ENCODE measurements at regions not wholly inside any gene's neighbourhood (a gene's known extent, or its start where the extent isn't known, plus 50 kb on each side); places are given as distances from the start of the nearest gene placed in this dataset.
"Not testable (repeated sequence)": the region's sequence is repeated elsewhere in the genome, so short reads cannot be mapped to it uniquely, and the experiment has no call there.

GRCh38 chr4:187408447-187408846 is 587.1 kb upstream of the ZFP42 start:
- DNase-seq: not testable (repeated sequence)

GRCh38 chr4:187413564-187414358 is 581.8 kb upstream of the ZFP42 start:
- no peak for DNase-seq
- no peak for ATAC-seq
- intact Hi-C loops (cut with DNase I): no loop called here

More at GRCh38 chr4:187408447-187408846, 587.1 kb upstream of the ZFP42 start:
- intact Hi-C loops (cut with DNase I); ATAC-seq: not testable (repeated sequence)

GRCh38 chr4:187414716-187415115 is 580.9 kb upstream of the ZFP42 start:
- DNase-seq (no peak), ATAC-seq (no peak)
- intact Hi-C loops (cut with DNase I): no loop called here

- ATAC-seq (peak; percentile 30 to 82), DNase-seq (no peak)
- intact Hi-C loops (cut with DNase I): no loop called here
Observed at GRCh38 chr4:187415231-187415630, 580.3 kb upstream of the ZFP42 start.

GRCh38 chr4:187416216-187416615 is 579.4 kb upstream of the ZFP42 start:
- intact Hi-C loops (cut with DNase I): no loop called here
- peak in 1 of 2 donors; percentile 23 for ATAC-seq
- DNase-seq: no peak

GRCh38 chr4:187417721-187418120 is 577.9 kb upstream of the ZFP42 start:
- no peak for ATAC-seq

GRCh38 chr4:187422655-187423054 is 572.9 kb upstream of the ZFP42 start:
- DNase-seq: no peak
- ATAC-seq: peak in 1 of 2 donors; percentile 85
- intact Hi-C loops (cut with DNase I): no loop called here

More at GRCh38 chr4:187417721-187418120, 577.9 kb upstream of the ZFP42 start:
- no peak for DNase-seq
- intact Hi-C loops (cut with DNase I): no loop called here

- ATAC-seq (no peak), DNase-seq (no peak)
- intact Hi-C loops (cut with DNase I): no loop called here
Observed at GRCh38 chr4:187424636-187425035, 570.9 kb upstream of the ZFP42 start.

GRCh38 chr4:187426511-187426910 is 569.1 kb upstream of the ZFP42 start:
- ATAC-seq (no peak), DNase-seq (no peak)
- intact Hi-C loops (cut with DNase I): no loop called here

- no peak for DNase-seq
- ATAC-seq: no peak
- intact Hi-C loops (cut with DNase I): no loop called here
Observed at GRCh38 chr4:187432310-187432709, 563.3 kb upstream of the ZFP42 start.

GRCh38 chr4:187433141-187433540 is 562.4 kb upstream of the ZFP42 start:
- DNase-seq (no peak), ATAC-seq (no peak)
- intact Hi-C loops (cut with DNase I): no loop called here

GRCh38 chr4:187436251-187436650 is 559.3 kb upstream of the ZFP42 start:
- ATAC-seq (no peak), DNase-seq (no peak)
- intact Hi-C loops (cut with DNase I): no loop called here

GRCh38 chr4:187444061-187444460 is 551.5 kb upstream of the ZFP42 start:
- ATAC-seq (no peak), DNase-seq (no peak)
- intact Hi-C loops (cut with DNase I): no loop called here

GRCh38 chr4:187449702-187450101 is 545.9 kb upstream of the ZFP42 start:
- DNase-seq (no peak), ATAC-seq (no peak)

GRCh38 chr4:187451776-187452175 is 543.8 kb upstream of the ZFP42 start:
- intact Hi-C loops (cut with DNase I): no loop called here
- DNase-seq (no peak), ATAC-seq (no peak)

More at GRCh38 chr4:187449702-187450101, 545.9 kb upstream of the ZFP42 start:
- intact Hi-C loops (cut with DNase I): no loop called here

- ATAC-seq (no peak), DNase-seq (no peak)
- intact Hi-C loops (cut with DNase I): no loop called here
Observed at GRCh38 chr4:187460016-187460415, 535.6 kb upstream of the ZFP42 start.

GRCh38 chr4:187464573-187464972 is 531.0 kb upstream of the ZFP42 start:
- ATAC-seq: peak in 1 of 2 donors; percentile 47
- DNase-seq: no peak
- intact Hi-C loops (cut with DNase I): no loop called here

GRCh38 chr4:187467224-187467623 is 528.3 kb upstream of the ZFP42 start:
- DNase-seq: no peak
- no peak for ATAC-seq
- intact Hi-C loops (cut with DNase I): no loop called here

GRCh38 chr4:187469627-187470026 is 525.9 kb upstream of the ZFP42 start:
- DNase-seq (no peak), ATAC-seq (no peak)
- intact Hi-C loops (cut with DNase I): no loop called here

GRCh38 chr4:187470061-187470460 is 525.5 kb upstream of the ZFP42 start:
- ATAC-seq (no peak), DNase-seq (no peak)
- intact Hi-C loops (cut with DNase I): no loop called here

- intact Hi-C loops (cut with DNase I): no loop called here
- ATAC-seq (no peak), DNase-seq (no peak)
Observed at GRCh38 chr4:187474238-187474637, 521.3 kb upstream of the ZFP42 start.
